Neural progenitor cell (in vitro differentiated cells): ENCODE measurements at regions not wholly inside any gene's neighbourhood (a gene's known extent, or its start where the extent isn't known, plus 50 kb on each side); places are given as distances from the start of the nearest gene placed in this dataset.

ENCODE experiments used
- DNase-seq: peaks from one replicate; pipeline ENCODE4 v3.0.0-alpha.2; 2016; ENCODE audit warnings: low spot score
- H2AFZ ChIP-seq: fragments of 200-600 bp; sonication (generic); replicated peaks from 2 replicates; pipeline ENCODE4 v1.6.1; 2016; ENCODE audit warnings: antibody characterized with exemption
- H3F3A ChIP-seq: fragments of 200-600 bp; sonication (generic); 2 replicates; pipeline ENCODE4 v1.6.1; 2016; ENCODE audit warnings: antibody characterized with exemption, low read depth
- H3K27ac ChIP-seq: fragments of 200-600 bp; sonication (generic); 2 replicates; pipeline ENCODE4 v1.5.1; 2016; ENCODE audit warnings: mild to moderate bottlenecking
- H3K27me3 ChIP-seq: fragments of 200-600 bp; sonication (generic); 2 replicates; pipeline ENCODE4 v1.6.1; 2016; ENCODE audit warnings: mild to moderate bottlenecking, moderate library complexity
- H3K36me3 ChIP-seq: fragments of 200-600 bp; sonication (generic); 2 replicates; pipeline ENCODE4 v1.5.1; 2016
- H3K4me1 ChIP-seq: fragments of 200-600 bp; sonication (generic); 2 replicates; pipeline ENCODE4 v1.6.1; 2016; ENCODE audit warnings: mixed run types
- H3K4me2 ChIP-seq: fragments of 200-600 bp; sonication (generic); 2 replicates; pipeline ENCODE4 v1.6.1; 2016
- H3K4me3 ChIP-seq: fragments of 200-600 bp; sonication (generic); 2 replicates; pipeline ENCODE4 v1.5.1; 2016
- H3K79me2 ChIP-seq: fragments of 200-600 bp; sonication (generic); 2 replicates; pipeline ENCODE4 v1.6.1; 2016; ENCODE audit warnings: low read depth
- H3K9ac ChIP-seq: fragments of 200-600 bp; sonication (generic); 2 replicates; pipeline ENCODE4 v1.6.1; 2016
- H3K9me3 ChIP-seq: fragments of 200-600 bp; sonication (generic); 2 replicates; pipeline ENCODE4 v1.5.1; 2016; ENCODE audit warnings: low read depth
- H4K20me1 ChIP-seq: fragments of 200-600 bp; sonication (generic); 2 replicates; pipeline ENCODE4 v1.6.1; 2016; ENCODE audit warnings: low read depth
- H3K27ac Mint-ChIP-seq: 3 replicates; pipeline ENCODE4 v1.8.0; 2021; ENCODE audit warnings: mixed read lengths
- H3K27me3 Mint-ChIP-seq: 2 replicates; pipeline ENCODE4 v1.8.0; 2022; ENCODE audit warnings: low read depth, mild to moderate bottlenecking, inconsistent platforms, moderate library complexity, mixed read lengths; ENCODE audit not compliant: insufficient read depth
- H3K36me3 Mint-ChIP-seq: 3 replicates; pipeline ENCODE4 v1.8.0; 2021; ENCODE audit warnings: mixed read lengths
- H3K4me1 Mint-ChIP-seq: 3 replicates; pipeline ENCODE4 v1.8.0; 2021; ENCODE audit warnings: mixed read lengths
- H3K4me3 Mint-ChIP-seq: 3 replicates; pipeline ENCODE4 v1.8.0; 2021; ENCODE audit warnings: mild to moderate bottlenecking, moderate library complexity, mixed read lengths
- H3K9me3 Mint-ChIP-seq: 3 replicates; pipeline ENCODE4 v1.8.0; 2020; ENCODE audit warnings: mixed read lengths
- EZH2 ChIP-seq: fragments of 200-600 bp; sonication (generic); IDR thresholded peaks from 2 replicates; pipeline ENCODE4 v1.6.1; 2017; ENCODE audit warnings: antibody characterized with exemption, mild to moderate bottlenecking, moderate library complexity
- EZH2phosphoT487 ChIP-seq: fragments of 200-600 bp; sonication (generic); IDR thresholded peaks from 2 replicates; pipeline ENCODE4 v1.6.1; 2017; ENCODE audit warnings: antibody characterized with exemption
- TF ChIP-seq, protein P1 (sequence below): fragments of 200-600 bp; sonication (generic); IDR thresholded peaks from 2 replicates; pipeline ENCODE4 v1.5.1; 2017; ENCODE audit warnings: antibody characterized with exemption, mild to moderate bottlenecking

DNA sequence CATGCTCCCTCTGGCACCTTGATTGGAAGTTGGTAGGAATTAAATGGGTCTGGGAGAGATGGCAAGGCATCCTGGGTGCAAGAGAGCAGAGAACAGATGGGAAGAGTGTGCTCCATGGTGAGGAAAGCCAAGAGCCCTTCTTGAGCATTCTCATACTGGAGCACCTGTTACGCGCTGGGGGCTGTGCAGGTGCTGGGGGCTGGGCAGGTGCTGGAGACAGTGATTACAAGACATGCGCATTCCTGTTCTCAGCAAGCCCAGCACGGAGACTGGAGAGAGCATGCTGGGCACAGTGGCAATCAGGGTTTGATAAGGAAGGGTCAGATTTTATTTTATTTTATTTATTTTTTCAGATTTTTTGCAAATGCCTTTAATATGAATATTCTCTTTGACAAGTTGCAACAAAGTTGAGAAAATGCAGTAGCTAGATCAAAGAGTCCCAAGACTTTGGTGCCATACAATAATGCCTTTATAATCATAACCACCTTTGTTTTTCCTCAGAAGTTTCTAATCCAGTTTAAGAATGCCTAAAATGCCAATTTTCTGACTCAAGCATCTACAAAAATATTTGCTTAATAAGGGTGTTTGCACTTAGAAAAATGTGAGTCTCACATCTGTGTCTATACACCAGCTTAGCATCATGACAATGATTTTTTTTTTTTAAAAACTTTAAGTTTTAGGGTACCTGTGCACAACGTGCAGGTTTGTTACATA lies 193.3 kb downstream of the RNF152 start:
- no peak overlapping the region for H2AFZ ChIP-seq
- H3K4me3 Mint-ChIP-seq = no peak overlapping the region
- H3F3A ChIP-seq = peaks cover 13% of the 10 kb centered on the region
- no peaks in the 10 kb centered on the region for H3K27me3 Mint-ChIP-seq
- no peak overlapping the region for H3K27ac ChIP-seq
- H3K36me3 Mint-ChIP-seq = peaks cover 6% of the 10 kb centered on the region
- H4K20me1 ChIP-seq = no peaks in the 10 kb centered on the region
- no peaks in the 10 kb centered on the region for H3K27me3 ChIP-seq
- H3K9me3 ChIP-seq = no peaks in the 10 kb centered on the region
- no peak for TF ChIP-seq EZH2phosphoT487
- TF ChIP-seq, protein P1, sequence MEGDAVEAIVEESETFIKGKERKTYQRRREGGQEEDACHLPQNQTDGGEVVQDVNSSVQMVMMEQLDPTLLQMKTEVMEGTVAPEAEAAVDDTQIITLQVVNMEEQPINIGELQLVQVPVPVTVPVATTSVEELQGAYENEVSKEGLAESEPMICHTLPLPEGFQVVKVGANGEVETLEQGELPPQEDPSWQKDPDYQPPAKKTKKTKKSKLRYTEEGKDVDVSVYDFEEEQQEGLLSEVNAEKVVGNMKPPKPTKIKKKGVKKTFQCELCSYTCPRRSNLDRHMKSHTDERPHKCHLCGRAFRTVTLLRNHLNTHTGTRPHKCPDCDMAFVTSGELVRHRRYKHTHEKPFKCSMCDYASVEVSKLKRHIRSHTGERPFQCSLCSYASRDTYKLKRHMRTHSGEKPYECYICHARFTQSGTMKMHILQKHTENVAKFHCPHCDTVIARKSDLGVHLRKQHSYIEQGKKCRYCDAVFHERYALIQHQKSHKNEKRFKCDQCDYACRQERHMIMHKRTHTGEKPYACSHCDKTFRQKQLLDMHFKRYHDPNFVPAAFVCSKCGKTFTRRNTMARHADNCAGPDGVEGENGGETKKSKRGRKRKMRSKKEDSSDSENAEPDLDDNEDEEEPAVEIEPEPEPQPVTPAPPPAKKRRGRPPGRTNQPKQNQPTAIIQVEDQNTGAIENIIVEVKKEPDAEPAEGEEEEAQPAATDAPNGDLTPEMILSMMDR = no peak
- no peak for TF ChIP-seq EZH2
- no peaks in the 10 kb centered on the region for H3K36me3 ChIP-seq
- H3K4me1 Mint-ChIP-seq = peaks cover 8% of the 10 kb centered on the region
- no peak for DNase-seq
- peaks cover 12% of the 10 kb centered on the region for H3K9me3 Mint-ChIP-seq
- H3K9ac ChIP-seq = no peak overlapping the region
- no peaks in the 10 kb centered on the region for H3K79me2 ChIP-seq
- no peak overlapping the region for H3K27ac Mint-ChIP-seq
- H3K4me2 ChIP-seq = no peak overlapping the region
- H3K4me1 ChIP-seq = peaks cover 17% of the 10 kb centered on the region
- H3K4me3 ChIP-seq = no peak overlapping the region

DNA sequence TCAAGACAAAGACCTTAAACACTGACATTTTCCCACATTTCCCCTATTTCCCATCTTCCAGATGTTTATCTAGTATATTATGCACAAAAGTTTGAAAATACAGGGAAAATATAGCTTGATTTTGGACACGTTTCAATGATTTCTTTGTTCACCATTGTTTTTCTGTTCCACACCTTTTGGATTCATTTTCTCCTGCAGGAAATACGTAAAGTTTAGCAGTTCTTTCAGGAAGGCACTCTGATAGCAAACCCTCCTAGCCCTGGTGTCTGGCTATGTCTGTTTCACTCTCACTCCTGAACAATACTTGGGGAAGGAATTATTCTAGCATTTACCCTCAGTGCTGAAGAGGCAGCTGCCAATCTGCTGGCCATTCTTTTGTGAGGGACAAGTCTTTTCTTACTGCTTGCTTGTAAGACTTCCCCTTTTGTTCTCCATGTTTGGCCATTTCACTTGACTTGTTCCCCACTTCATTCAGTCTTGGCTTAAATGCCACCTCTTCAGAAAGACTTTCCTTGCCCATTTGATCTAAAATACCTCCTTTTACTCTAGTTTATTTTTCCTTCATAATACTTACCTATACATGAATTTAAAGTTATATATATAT lies 195.4 kb downstream of the RNF152 start:
- peaks cover 9% of the 10 kb centered on the region for H3K9me3 Mint-ChIP-seq
- peaks cover 22% of the 10 kb centered on the region for H3K4me1 ChIP-seq
- no peak overlapping the region for H3K4me3 ChIP-seq
- H3F3A ChIP-seq = peaks cover 18% of the 10 kb centered on the region
- H2AFZ ChIP-seq = no peak overlapping the region
- H3K4me3 Mint-ChIP-seq = no peak overlapping the region
- H3K27me3 ChIP-seq = no peaks in the 10 kb centered on the region
- H3K4me1 Mint-ChIP-seq = peaks cover 8% of the 10 kb centered on the region
- peak overlapping the region; percentile 36 for H3K4me2 ChIP-seq
- peak; percentile 65 for DNase-seq
- no peak overlapping the region for H3K9ac ChIP-seq
- H3K27ac Mint-ChIP-seq = peak overlapping the region; percentile 34
- no peaks in the 10 kb centered on the region for H3K79me2 ChIP-seq
- no peak for TF ChIP-seq EZH2
- TF ChIP-seq EZH2phosphoT487 = no peak
- TF ChIP-seq, protein P1 = no peak
- H3K36me3 Mint-ChIP-seq = peaks cover 2% of the 10 kb centered on the region
- H3K27ac ChIP-seq = peak overlapping the region; percentile 25
- no peaks in the 10 kb centered on the region for H4K20me1 ChIP-seq
- H3K9me3 ChIP-seq = no peaks in the 10 kb centered on the region
- no peaks in the 10 kb centered on the region for H3K27me3 Mint-ChIP-seq
- no peaks in the 10 kb centered on the region for H3K36me3 ChIP-seq

DNA sequence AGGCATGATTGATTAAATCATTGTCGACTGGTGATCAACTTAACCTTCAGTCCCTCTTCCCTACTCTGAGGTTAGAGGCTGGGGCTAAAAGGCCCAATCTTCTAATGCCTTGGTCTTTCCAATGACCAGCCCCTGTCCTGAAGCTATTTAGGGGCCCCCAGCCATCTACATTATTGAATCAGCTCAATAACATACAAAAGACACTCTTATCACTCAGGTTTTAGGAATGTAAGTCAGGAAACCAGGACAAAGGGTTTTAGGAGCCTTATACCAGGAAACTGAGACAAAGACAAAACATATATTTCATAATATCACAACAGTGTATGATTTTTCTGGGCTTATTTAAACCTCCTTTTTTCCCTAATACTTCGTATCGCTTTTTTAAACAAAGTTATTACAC lies 198.6 kb downstream of the RNF152 start:
- Histone ChIP-seq H3K4me3 (no peak overlapping the region), H3K9ac (no peak overlapping the region), H3K36me3 (no peaks in the 10 kb centered on the region), H3K9me3 (no peaks in the 10 kb centered on the region), H3K27ac (no peak overlapping the region), H2AFZ (no peak overlapping the region), H3K4me1 (peaks cover 35% of the 10 kb centered on the region), H3F3A (peaks cover 25% of the 10 kb centered on the region), H3K27me3 (no peaks in the 10 kb centered on the region), H3K79me2 (no peaks in the 10 kb centered on the region), H3K4me2 (no peak overlapping the region), H4K20me1 (no peaks in the 10 kb centered on the region)
- no peak overlapping the region for H3K27ac Mint-ChIP-seq
- no peaks in the 10 kb centered on the region for H3K27me3 Mint-ChIP-seq
- H3K9me3 Mint-ChIP-seq = peaks cover 7% of the 10 kb centered on the region
- H3K4me3 Mint-ChIP-seq = no peak overlapping the region
- H3K36me3 Mint-ChIP-seq = peaks cover 4% of the 10 kb centered on the region
- peaks cover 8% of the 10 kb centered on the region for H3K4me1 Mint-ChIP-seq
- TF ChIP-seq, protein P1 = no peak
- TF ChIP-seq EZH2 (no peak), EZH2phosphoT487 (no peak)
- no peak for DNase-seq
